SU-DHL-6 (cell line): ENCODE measurements at regions not wholly inside any gene's neighbourhood (a gene's known extent, or its start where the extent isn't known, plus 50 kb on each side); places are given as distances from the start of the nearest gene placed in this dataset.

ENCODE experiments used
- H2AFZ ChIP-seq: fragments of 200-600 bp; sonication (generic); 2 replicates; pipeline ENCODE4 v1.6.1; 2014; ENCODE audit warnings: low read depth, mild to moderate bottlenecking, moderate library complexity, mixed read lengths, antibody characterized with exemption, low read length; ENCODE audit not compliant: severe bottlenecking
- H3F3A ChIP-seq: fragments of 200-600 bp; shearing (Covaris generic); 2 replicates; pipeline ENCODE4 v1.6.0; 2016; ENCODE audit warnings: antibody characterized with exemption, mild to moderate bottlenecking; ENCODE audit not compliant: insufficient read depth
- H3K27ac ChIP-seq: fragments of 200-600 bp; sonication (generic); 2 replicates; pipeline ENCODE4 v1.5.1; 2016; ENCODE audit warnings: low read depth, mild to moderate bottlenecking, low read length, moderate library complexity, mixed read lengths
- H3K27me3 ChIP-seq: fragments of 200-600 bp; sonication (generic), shearing (Covaris generic); 2 replicates; pipeline ENCODE4 v1.6.0; 2014; ENCODE audit warnings: mild to moderate bottlenecking, low read length
- H3K36me3 ChIP-seq: fragments of 200-600 bp; sonication (generic); 2 replicates; pipeline ENCODE4 v1.6.1; 2014; ENCODE audit warnings: mild to moderate bottlenecking, low read length, mixed read lengths
- H3K4me2 ChIP-seq: fragments of 300-600, 200-600 bp; shearing (Covaris generic), sonication (generic); 2 replicates; pipeline ENCODE4 v1.6.0; 2014; ENCODE audit warnings: low read length, low read depth, mild to moderate bottlenecking; ENCODE audit not compliant: poor library complexity, severe bottlenecking
- H3K4me3 ChIP-seq: fragments of 200-600 bp; sonication (generic); 2 replicates; pipeline ENCODE4 v1.5.1; 2014; ENCODE audit warnings: antibody characterized with exemption, low read length, mild to moderate bottlenecking, mixed read lengths; ENCODE audit not compliant: insufficient read depth, poor library complexity, severe bottlenecking
- H3K79me2 ChIP-seq: fragments of 200-600 bp; sonication (generic); 2 replicates; pipeline ENCODE4 v1.6.1; 2014; ENCODE audit warnings: mild to moderate bottlenecking, low read length, moderate library complexity; ENCODE audit not compliant: insufficient read depth
- H3K9ac ChIP-seq: fragments of 200-600 bp; sonication (generic); 2 replicates; pipeline ENCODE4 v1.7.0; 2014; ENCODE audit warnings: mild to moderate bottlenecking, low read length
- H3K9me2 ChIP-seq: fragments of 200-600 bp; sonication (generic); replicated peaks from 2 replicates; pipeline ENCODE4 v1.6.1; 2014; ENCODE audit warnings: low read length; ENCODE audit not compliant: insufficient read depth
- H3K9me3 ChIP-seq: fragments of 200-600 bp; sonication (generic); 2 replicates; pipeline ENCODE4 v1.6.1; 2014; ENCODE audit warnings: low read length, mixed read lengths; ENCODE audit not compliant: insufficient read depth
- H4K20me1 ChIP-seq: fragments of 200-600 bp; sonication (generic); 2 replicates; pipeline ENCODE4 v1.6.1; 2014; ENCODE audit warnings: low read depth, mild to moderate bottlenecking, antibody characterized with exemption, low read length, moderate library complexity, mixed read lengths
- CTCF ChIP-seq: fragments of 200-600 bp; sonication (generic); IDR thresholded peaks from one replicate; pipeline ENCODE4 v1.5.1; 2017; ENCODE audit warnings: antibody characterized with exemption, mild to moderate bottlenecking, low read length, moderate library complexity; ENCODE audit not compliant: insufficient read depth, poor library complexity, severe bottlenecking
- EZH2phosphoT487 ChIP-seq: fragments of 200-600 bp; sonication (generic), shearing (Covaris generic); conservative IDR thresholded peaks from 2 replicates; pipeline ENCODE4 v1.6.1; 2018; ENCODE audit warnings: mild to moderate bottlenecking, antibody characterized with exemption, low read length, moderate library complexity, mixed read lengths

GRCh38 chr15:96583671-96584070, 253.2 kb downstream of the NR2F2 start:
- no peaks in the 10 kb centered on the region for H3K9me2 ChIP-seq
- H3K27me3 ChIP-seq, result no peaks in the 10 kb centered on the region
- H3K4me2 ChIP-seq, result no peak overlapping the region
- H4K20me1 ChIP-seq, result no peaks in the 10 kb centered on the region
- no peaks in the 10 kb centered on the region for H3K9me3 ChIP-seq
- no peaks in the 10 kb centered on the region for H3F3A ChIP-seq
- TF ChIP-seq EZH2phosphoT487 (no peak), CTCF (no peak)
- H3K9ac ChIP-seq, result no peak overlapping the region
- no peak overlapping the region for H3K27ac ChIP-seq
- no peaks in the 10 kb centered on the region for H3K79me2 ChIP-seq
- H2AFZ ChIP-seq, result no peak overlapping the region
- no peak overlapping the region for H3K4me3 ChIP-seq
- H3K36me3 ChIP-seq, result no peaks in the 10 kb centered on the region

- Histone ChIP-seq H4K20me1 (no peaks in the 10 kb centered on the region), H3K9me3 (no peaks in the 10 kb centered on the region), H3F3A (no peaks in the 10 kb centered on the region), H3K4me2 (no peak overlapping the region), H3K36me3 (no peaks in the 10 kb centered on the region), H3K9ac (no peak overlapping the region), H2AFZ (no peak overlapping the region), H3K27ac (no peak overlapping the region), H3K9me2 (no peaks in the 10 kb centered on the region), H3K27me3 (no peaks in the 10 kb centered on the region), H3K79me2 (no peaks in the 10 kb centered on the region), H3K4me3 (no peak overlapping the region)
- TF ChIP-seq CTCF (no peak), EZH2phosphoT487 (no peak)
These were observed 255.2 kb downstream of the NR2F2 start for GRCh38 chr15:96585484-96586386.

GRCh38 chr15:96586901-96587300, 256.4 kb downstream of the NR2F2 start:
- no peaks in the 10 kb centered on the region for H3K9me2 ChIP-seq
- H2AFZ ChIP-seq, result no peak overlapping the region
- no peaks in the 10 kb centered on the region for H4K20me1 ChIP-seq
- no peaks in the 10 kb centered on the region for H3K36me3 ChIP-seq
- H3K9ac ChIP-seq, result no peak overlapping the region
- no peaks in the 10 kb centered on the region for H3F3A ChIP-seq
- H3K27me3 ChIP-seq, result no peaks in the 10 kb centered on the region
- no peak overlapping the region for H3K27ac ChIP-seq
- no peaks in the 10 kb centered on the region for H3K9me3 ChIP-seq
- TF ChIP-seq CTCF, result no peak
- no peak for TF ChIP-seq EZH2phosphoT487
- H3K4me3 ChIP-seq, result no peak overlapping the region
- H3K4me2 ChIP-seq, result no peak overlapping the region
- H3K79me2 ChIP-seq, result no peaks in the 10 kb centered on the region
